ENCODE measurements at regions not wholly inside any gene's neighbourhood (a gene's known extent, or its start where the extent isn't known, plus 50 kb on each side); places are given as distances from the start of the nearest gene placed in this dataset.

DNA sequence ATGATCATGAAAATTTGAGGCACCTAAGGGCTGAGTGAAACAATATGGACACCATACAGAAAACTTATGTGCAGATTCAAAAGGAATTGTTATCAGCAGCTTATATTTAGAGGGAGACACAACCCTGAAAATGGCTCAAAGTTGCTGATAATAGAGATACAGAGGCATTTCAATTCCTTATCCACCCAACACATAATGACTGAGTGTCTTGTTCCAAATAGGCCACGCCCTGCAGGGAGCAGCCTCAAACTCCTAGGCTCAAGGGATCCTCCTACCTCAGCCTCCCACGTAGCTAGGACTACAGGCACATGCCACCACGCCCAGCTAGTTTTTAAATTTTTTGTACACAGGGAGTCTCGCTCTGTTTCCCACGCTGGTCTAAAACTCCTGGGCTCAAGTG, 79.0 kb downstream of the LBH start:
- no peak for FAIRE-seq

GRCh38 chr2:30310955-30311354, 79.6 kb downstream of the LBH start:
- TF ChIP-seq POLR2A (IDR thresholded peaks at IDR 0.05; ENCODE audit: low read depth, low read length): no peak
- FAIRE-seq (no peak), DNase-seq (ENCODE audit: insufficient read length, low spot score) (no peak)

More for the DNA sequence above, 79.0 kb downstream of the LBH start:
- DNase-seq (ENCODE audit: insufficient read length, low spot score): no peak
- TF ChIP-seq POLR2A (IDR thresholded peaks at IDR 0.05; ENCODE audit: low read depth, low read length): no peak

DNA sequence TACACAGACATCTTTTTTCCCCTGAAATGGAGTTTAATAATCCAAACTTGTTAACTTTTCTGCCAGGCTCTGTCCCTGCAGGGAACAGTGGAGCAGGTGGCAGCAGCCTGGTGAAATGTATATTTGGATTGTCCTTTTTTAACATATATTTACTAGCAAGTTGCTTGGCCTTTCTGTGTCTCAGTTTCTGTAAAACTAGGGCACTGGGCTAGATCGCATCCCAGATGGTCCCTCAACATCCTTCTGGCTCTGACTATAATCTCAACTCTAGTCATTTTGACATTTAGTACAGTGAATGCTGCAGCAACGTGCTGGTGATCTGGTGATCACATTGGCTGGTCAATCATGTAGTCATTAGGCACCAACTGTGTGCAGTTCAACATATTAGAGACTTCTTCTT, 80.4 kb downstream of the LBH start:
- DNase-seq (ENCODE audit: insufficient read length, low spot score): no peak
- TF ChIP-seq POLR2A (IDR thresholded peaks at IDR 0.05; ENCODE audit: low read depth, low read length): no peak
- FAIRE-seq: no peak

- DNase-seq (ENCODE audit: insufficient read length, low spot score) (no peak), FAIRE-seq (no peak)
- TF ChIP-seq POLR2A (IDR thresholded peaks at IDR 0.05; ENCODE audit: low read depth, low read length): no peak
Measured at GRCh38 chr2:30312916-30313315, 81.6 kb downstream of the LBH start.

DNA sequence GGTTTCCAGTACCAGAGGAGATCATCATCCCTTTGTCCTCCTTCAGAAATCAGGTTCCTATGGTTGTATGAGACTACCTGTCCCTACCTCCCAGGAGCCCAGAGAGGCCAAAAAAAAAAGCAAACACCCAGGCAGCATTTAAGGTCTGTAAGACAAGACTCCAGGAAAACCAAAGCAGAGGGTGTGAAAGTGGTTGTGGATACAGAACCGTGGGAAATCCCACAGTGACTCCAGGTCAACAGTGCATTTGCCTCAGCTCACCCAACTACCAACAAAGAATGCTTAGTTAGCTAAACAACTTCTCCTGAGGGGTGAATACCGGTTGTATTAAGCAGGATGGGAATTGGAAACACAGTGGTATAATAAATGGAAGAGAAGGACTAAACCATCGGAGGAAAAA, 83.6 kb downstream of the LBH start:
- no peak for TF ChIP-seq POLR2A (IDR thresholded peaks at IDR 0.05; ENCODE audit: low read depth, low read length)
- FAIRE-seq: no peak
- no peak for DNase-seq (ENCODE audit: insufficient read length, low spot score)

DNA sequence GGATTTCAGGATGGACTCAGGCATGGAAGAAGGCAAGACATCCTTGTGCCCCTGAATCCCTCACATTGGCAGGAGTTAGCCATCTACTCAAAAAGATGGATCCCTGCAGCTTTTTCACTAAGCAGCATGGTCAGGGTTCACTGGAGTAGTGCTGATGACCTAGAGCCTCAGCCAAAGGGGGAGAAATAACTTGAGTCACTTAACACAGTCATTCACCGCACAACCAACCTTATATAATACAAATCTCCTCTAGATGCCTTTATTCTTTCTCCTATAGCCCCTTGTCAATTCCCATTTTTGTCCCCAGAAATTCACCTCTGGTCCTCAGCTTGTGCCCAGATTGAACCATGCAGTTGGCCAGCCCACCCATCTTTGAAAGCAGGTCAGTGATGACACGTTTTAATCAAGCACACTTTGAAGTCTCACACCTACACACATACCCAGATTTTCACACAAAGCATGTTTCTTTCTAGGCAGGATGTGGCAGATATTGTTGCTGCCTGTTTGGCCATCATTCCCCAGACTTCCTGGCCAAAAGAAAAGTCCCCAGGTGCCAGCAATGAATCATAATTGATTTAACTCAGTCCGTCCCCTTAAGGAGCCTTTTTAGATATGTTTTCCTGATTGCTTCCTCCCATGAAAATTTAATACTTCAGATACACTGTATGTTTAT, 84.2 kb downstream of the LBH start:
- no peak for TF ChIP-seq POLR2A (IDR thresholded peaks at IDR 0.05; ENCODE audit: low read depth, low read length)
- FAIRE-seq (no peak), DNase-seq (ENCODE audit: insufficient read length, low spot score) (no peak)

DNA sequence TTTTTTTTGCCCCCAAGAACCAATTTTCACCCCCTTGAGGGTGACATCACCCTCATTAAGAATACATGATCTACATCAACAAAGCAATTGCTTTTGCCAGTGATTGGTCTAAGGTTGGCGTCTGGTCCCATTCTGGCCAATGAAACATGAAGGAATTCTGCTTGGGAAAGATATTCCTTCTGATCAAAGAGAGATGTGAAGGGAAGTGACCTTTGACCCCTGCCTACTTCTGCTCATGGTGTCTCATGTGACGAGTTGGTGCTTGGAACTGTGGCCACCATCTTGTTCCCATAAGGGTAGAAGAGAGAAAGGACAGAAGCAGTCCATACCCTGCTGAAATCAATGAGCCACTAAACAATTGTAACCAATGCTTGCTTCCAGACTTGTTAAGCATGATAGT, 85.1 kb downstream of the LBH start:
- DNase-seq (ENCODE audit: insufficient read length, low spot score) (no peak), FAIRE-seq (no peak)
- no peak for TF ChIP-seq POLR2A (IDR thresholded peaks at IDR 0.05; ENCODE audit: low read depth, low read length)

DNA sequence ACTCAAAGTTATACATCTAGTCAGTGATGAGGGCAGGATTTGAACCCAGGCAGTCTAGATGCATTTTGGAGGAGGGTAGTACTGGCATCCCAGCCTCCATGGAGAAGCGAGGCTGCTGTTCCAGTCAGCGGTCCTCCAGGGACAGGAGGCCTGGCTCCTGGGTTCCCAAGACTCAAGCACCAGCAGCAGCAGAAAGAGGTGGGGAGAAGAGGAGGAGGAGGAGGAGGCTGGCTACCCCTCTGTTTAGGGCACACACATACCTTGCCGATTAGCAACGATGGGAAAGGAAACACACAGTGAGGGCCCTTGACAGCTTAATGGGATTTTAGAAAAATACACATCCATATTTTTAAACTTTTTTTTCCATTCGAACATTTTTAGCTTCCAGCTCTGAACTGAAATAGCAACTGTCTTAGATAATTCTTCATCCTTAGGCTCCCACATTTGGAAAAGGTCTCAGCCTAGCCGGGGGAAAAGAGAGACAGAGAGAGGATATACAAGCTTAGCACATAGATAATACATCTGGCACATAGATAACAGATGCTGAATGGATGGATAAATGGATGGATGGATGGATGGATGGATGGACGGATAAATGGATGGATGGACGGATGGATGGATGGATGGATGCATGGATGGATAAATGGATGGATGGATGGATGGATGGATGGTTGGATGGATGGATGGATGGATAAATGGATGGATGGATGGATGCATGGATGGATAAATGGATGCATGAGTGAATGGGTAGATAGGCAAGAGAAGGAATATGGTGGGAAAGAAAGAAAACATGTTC, 87.9 kb downstream of the LBH start:
- TF ChIP-seq POLR2A (IDR thresholded peaks at IDR 0.05; ENCODE audit: low read depth, low read length): no peak
- DNase-seq (ENCODE audit: insufficient read length, low spot score) (no peak), FAIRE-seq (no peak)

DNA sequence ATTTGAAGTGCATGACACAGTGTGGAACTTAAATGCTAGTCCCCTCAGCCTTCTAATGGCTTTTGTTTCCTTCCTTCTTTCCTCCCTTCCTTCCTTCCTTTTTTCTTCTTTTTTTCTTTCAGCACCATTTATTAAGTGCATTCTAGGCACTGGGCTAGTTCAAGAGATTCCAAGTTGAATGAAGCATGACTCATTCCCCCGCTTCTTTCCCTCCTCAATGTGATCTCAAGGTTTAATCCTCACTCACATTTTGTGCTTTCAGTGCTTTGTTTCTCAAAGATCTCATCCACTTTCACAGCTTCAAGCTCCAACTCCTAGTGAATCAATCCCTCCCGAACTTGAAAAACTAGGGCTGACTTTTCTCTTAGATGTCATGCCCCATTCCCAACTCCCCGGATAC, 90.1 kb downstream of the LBH start:
- DNase-seq (ENCODE audit: insufficient read length, low spot score): no peak
- no peak for TF ChIP-seq POLR2A (IDR thresholded peaks at IDR 0.05; ENCODE audit: low read depth, low read length)
- FAIRE-seq: no peak

- FAIRE-seq: no peak
Measured at GRCh38 chr2:30323499-30323898, 92.2 kb downstream of the LBH start.

DNA sequence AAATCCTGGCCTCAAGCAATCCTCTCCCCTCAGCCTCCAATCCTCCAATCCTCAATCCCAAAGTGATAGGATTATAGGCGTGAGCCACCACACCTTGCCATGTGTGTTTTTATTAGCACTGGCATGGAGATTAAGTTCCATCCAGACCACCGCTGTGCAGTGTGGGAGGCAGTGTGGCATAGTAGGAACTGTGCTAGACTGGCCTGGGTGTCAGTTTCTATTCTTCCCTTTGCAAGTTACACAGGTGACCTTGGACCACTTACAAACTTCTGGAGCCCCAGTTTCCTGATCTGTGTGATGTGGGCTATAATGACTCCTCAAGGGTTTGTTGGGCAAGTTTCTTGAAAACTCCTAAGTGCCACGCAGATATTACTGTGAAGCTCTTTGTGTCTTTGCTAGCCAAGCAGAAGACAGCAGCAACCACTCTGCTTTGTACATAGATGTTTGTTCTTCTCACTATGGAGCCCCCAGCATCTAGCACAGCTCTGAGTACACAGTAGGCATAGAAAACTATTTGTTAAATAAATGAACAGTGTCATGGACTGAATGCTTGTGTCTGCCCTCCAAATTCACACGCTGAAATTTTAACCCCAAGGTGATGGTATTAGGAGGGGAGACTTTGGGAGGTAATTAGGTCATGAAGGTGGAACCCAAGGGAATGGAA, 93.0 kb downstream of the LBH start:
- FAIRE-seq (no peak), DNase-seq (ENCODE audit: insufficient read length, low spot score) (no peak)
- no peak for TF ChIP-seq POLR2A (IDR thresholded peaks at IDR 0.05; ENCODE audit: low read depth, low read length)

More at GRCh38 chr2:30323499-30323898, 92.2 kb downstream of the LBH start:
- no peak for DNase-seq (ENCODE audit: insufficient read length, low spot score)
- no peak for TF ChIP-seq POLR2A (IDR thresholded peaks at IDR 0.05; ENCODE audit: low read depth, low read length)

- no peak for DNase-seq (ENCODE audit: insufficient read length, low spot score)
- no peak for TF ChIP-seq POLR2A (IDR thresholded peaks at IDR 0.05; ENCODE audit: low read depth, low read length)
- no peak for FAIRE-seq
Measured at GRCh38 chr2:30325600-30326328, 94.4 kb downstream of the LBH start.

GRCh38 chr2:30326497-30326896, 95.2 kb downstream of the LBH start:
- no peak for DNase-seq (ENCODE audit: insufficient read length, low spot score)
- no peak for TF ChIP-seq POLR2A (IDR thresholded peaks at IDR 0.05; ENCODE audit: low read depth, low read length)
- no peak for FAIRE-seq

DNA sequence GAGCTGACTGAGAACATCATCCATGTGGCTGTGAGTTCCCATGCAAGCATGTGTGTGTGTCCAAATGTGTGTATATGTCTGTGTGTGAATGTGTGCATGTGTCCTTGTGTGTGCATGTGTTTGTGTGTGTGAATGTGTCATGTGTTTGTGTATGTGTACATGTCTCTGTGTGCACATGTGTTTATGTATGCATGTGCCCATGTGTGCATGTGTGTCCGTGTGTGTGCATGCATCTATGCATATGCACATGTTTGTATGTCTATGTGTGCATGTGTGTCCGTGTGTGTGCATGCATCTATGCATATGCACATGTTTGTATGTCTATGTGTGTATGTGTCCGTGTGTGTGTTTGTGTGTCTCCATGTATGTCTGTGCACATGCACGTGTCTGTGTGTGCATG, 99.7 kb downstream of the LBH start:
- DNase-seq (ENCODE audit: insufficient read length, low spot score) (no peak), FAIRE-seq (no peak)
- no peak for TF ChIP-seq POLR2A (IDR thresholded peaks at IDR 0.05; ENCODE audit: low read depth, low read length)

All from H54 (cell line).